Hepatocyte (in vitro differentiated cells): ENCODE measurements at regions not wholly inside any gene's neighbourhood (a gene's known extent, or its start where the extent isn't known, plus 50 kb on each side); places are given as distances from the start of the nearest gene placed in this dataset.

Source experiments
- CTCF ChIP-seq: fragments of 200-600 bp; sonication (generic); IDR thresholded peaks from 2 replicates; pipeline ENCODE4 v1.5.1; 2016; ENCODE audit warnings: antibody characterized with exemption, mild to moderate bottlenecking; ENCODE audit not compliant: poor library complexity
- EZH2 ChIP-seq: fragments of 200-600 bp; sonication (generic); IDR thresholded peaks from 2 replicates; pipeline ENCODE4 v1.6.1; 2016; ENCODE audit warnings: antibody characterized with exemption, mild to moderate bottlenecking, borderline replicate concordance

- TF ChIP-seq CTCF (no peak), EZH2 (no peak)
Observed at GRCh38 chr3:88641033-88641604, 466.3 kb upstream of the EPHA3 start.
